ENCODE measurements at regions not wholly inside any gene's neighbourhood (a gene's known extent, or its start where the extent isn't known, plus 50 kb on each side); places are given as distances from the start of the nearest gene placed in this dataset.

DNA sequence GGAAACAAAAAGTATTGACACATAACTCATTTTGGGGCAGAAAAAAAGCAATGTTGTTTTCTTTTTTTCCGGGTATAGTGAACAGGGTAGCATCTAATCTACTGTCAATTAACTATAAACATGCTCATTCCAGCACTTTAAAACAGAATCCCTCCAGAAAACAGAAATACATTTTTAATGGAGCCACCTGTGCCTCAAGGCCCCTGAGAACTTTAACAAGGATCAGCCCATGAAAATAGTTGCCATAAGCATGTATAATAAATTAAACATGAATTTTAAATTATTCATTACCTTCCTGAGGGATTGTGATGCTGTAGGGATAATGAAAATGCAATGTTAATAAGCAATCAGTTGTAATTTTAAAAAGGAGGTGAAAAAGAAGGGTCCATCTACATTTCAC lies 101.4 kb upstream of the IVNS1ABP start:
- no peaks in the 10 kb centered on the region for H3K4me1 ChIP-seq
- H3K36me3 ChIP-seq (ENCODE audit: low read depth, missing control alignments) = no peaks in the 10 kb centered on the region
- WGBS, 2 donors = 84 to 88% methylated on average over 1 of the region's 1 CpG
- no peaks in the 10 kb centered on the region for H3K27me3 ChIP-seq
- DNase-seq = no peak
- H3K27ac ChIP-seq = no peak overlapping the region
- intact Hi-C loops (cut with DNase I; ENCODE audit: low total_unique reads) = no loop called here
- no peak overlapping the region for H3K4me3 ChIP-seq
- no peaks in the 10 kb centered on the region for H3K9me3 ChIP-seq
- TF ChIP-seq, protein P1, sequence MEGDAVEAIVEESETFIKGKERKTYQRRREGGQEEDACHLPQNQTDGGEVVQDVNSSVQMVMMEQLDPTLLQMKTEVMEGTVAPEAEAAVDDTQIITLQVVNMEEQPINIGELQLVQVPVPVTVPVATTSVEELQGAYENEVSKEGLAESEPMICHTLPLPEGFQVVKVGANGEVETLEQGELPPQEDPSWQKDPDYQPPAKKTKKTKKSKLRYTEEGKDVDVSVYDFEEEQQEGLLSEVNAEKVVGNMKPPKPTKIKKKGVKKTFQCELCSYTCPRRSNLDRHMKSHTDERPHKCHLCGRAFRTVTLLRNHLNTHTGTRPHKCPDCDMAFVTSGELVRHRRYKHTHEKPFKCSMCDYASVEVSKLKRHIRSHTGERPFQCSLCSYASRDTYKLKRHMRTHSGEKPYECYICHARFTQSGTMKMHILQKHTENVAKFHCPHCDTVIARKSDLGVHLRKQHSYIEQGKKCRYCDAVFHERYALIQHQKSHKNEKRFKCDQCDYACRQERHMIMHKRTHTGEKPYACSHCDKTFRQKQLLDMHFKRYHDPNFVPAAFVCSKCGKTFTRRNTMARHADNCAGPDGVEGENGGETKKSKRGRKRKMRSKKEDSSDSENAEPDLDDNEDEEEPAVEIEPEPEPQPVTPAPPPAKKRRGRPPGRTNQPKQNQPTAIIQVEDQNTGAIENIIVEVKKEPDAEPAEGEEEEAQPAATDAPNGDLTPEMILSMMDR (IDR thresholded peaks at IDR 0.05) = no peak
- no peak for TF ChIP-seq POLR2A (IDR thresholded peaks at IDR 0.05)

GRCh38 chr1:185412385-185413087 lies 95.5 kb upstream of the IVNS1ABP start:
- Histone ChIP-seq H3K4me3 (no peak overlapping the region), H3K9me3 (no peaks in the 10 kb centered on the region), H3K36me3 (ENCODE audit: low read depth, missing control alignments) (no peaks in the 10 kb centered on the region), H3K27me3 (no peaks in the 10 kb centered on the region), H3K4me1 (no peaks in the 10 kb centered on the region), H3K27ac (no peak overlapping the region)
- no peak for DNase-seq
- TF ChIP-seq, protein P1 (IDR thresholded peaks at IDR 0.05) = no peak
- TF ChIP-seq POLR2A (IDR thresholded peaks at IDR 0.05) = no peak
- intact Hi-C loops (cut with DNase I; ENCODE audit: low total_unique reads) = no loop called here
- WGBS, 2 donors = 66 to 86% methylated on average over 7 of the region's 7 CpGs

GRCh38 chr1:185409763-185410528 lies 92.9 kb upstream of the IVNS1ABP start:
- Histone ChIP-seq H3K36me3 (ENCODE audit: low read depth, missing control alignments) (no peaks in the 10 kb centered on the region), H3K27ac (no peak overlapping the region), H3K4me3 (no peak overlapping the region), H3K9me3 (no peaks in the 10 kb centered on the region), H3K27me3 (no peaks in the 10 kb centered on the region), H3K4me1 (no peaks in the 10 kb centered on the region)
- no peak for DNase-seq
- 59 to 75% methylated on average over 1 of the region's 1 CpG for WGBS, 2 donors
- no peak for TF ChIP-seq POLR2A (IDR thresholded peaks at IDR 0.05)
- TF ChIP-seq, protein P1 (IDR thresholded peaks at IDR 0.05) = no peak
- intact Hi-C loops (cut with DNase I; ENCODE audit: low total_unique reads) = no loop called here

GRCh38 chr1:185409345-185409744 lies 92.3 kb upstream of the IVNS1ABP start:
- 66 to 70% methylated on average over 4 of the region's 4 CpGs for WGBS, 2 donors
- DNase-seq = no peak
- intact Hi-C loops (cut with DNase I; ENCODE audit: low total_unique reads) = no loop called here
- Histone ChIP-seq H3K36me3 (ENCODE audit: low read depth, missing control alignments) (no peaks in the 10 kb centered on the region), H3K4me1 (no peaks in the 10 kb centered on the region), H3K4me3 (no peak overlapping the region), H3K9me3 (no peaks in the 10 kb centered on the region), H3K27me3 (no peaks in the 10 kb centered on the region), H3K27ac (no peak overlapping the region)
- TF ChIP-seq POLR2A (IDR thresholded peaks at IDR 0.05) = no peak
- TF ChIP-seq, protein P1 (IDR thresholded peaks at IDR 0.05) = no peak
